K562 (cell line): ENCODE measurements at regions not wholly inside any gene's neighbourhood (a gene's known extent, or its start where the extent isn't known, plus 50 kb on each side); places are given as distances from the start of the nearest gene placed in this dataset.

ENCODE experiments used
- E4F1 ChIP-seq: fragments of 250-450 bp; sonication (Bioruptor Pico); IDR thresholded peaks from 2 replicates; pipeline ENCODE4 v1.5.0; 2021; ENCODE audit warnings: mild to moderate bottlenecking, borderline replicate concordance
- EWSR1 ChIP-seq: fragments of 450-650 bp; IDR thresholded peaks from 2 replicates; pipeline ENCODE4 v1.6.1; 2018; ENCODE audit warnings: borderline replicate concordance, mild to moderate bottlenecking, low read depth, moderate library complexity; ENCODE audit not compliant: partially characterized antibody
- FOXA1 ChIP-seq: fragments of 450-650 bp; IDR thresholded peaks from 2 replicates; pipeline ENCODE4 v1.6.1; 2016; ENCODE audit warnings: mild to moderate bottlenecking, borderline replicate concordance
- GATA2 ChIP-seq: sonication (generic); formaldehyde crosslinking; IDR thresholded peaks from 2 replicates; pipeline ENCODE4 v1.4.0; 2020; ENCODE audit warnings: mild to moderate bottlenecking, missing genetic modification reagents
- MAFF ChIP-seq: IDR thresholded peaks from 2 replicates; pipeline ENCODE4 v1.6.1; 2012; ENCODE audit warnings: low read length, improper control_type of control experiment
- PRPF4 ChIP-seq: fragments of 200-400 bp; formaldehyde crosslinking; IDR thresholded peaks from one replicate; pipeline ENCODE4 v1.6.1; 2017; ENCODE audit warnings: low read length, low read depth, mild to moderate bottlenecking; ENCODE audit not compliant: insufficient read depth, poor library complexity, severe bottlenecking
- SMAD2 ChIP-seq: fragments of 150-350 bp; IDR thresholded peaks from 2 replicates; pipeline ENCODE4 v1.6.1; 2014; ENCODE audit warnings: low read depth, mild to moderate bottlenecking, low read length
- SMAD3 ChIP-seq: fragments of 450-650 bp; formaldehyde crosslinking; conservative IDR thresholded peaks from 2 replicates; pipeline ENCODE4 v1.4.0; 2020; ENCODE audit warnings: mild to moderate bottlenecking
- SMARCB1 ChIP-seq: IDR thresholded peaks from 2 replicates; pipeline ENCODE4 v1.6.1; 2011; ENCODE audit warnings: improper control_type of control experiment, low read depth; ENCODE audit not compliant: insufficient read length
- ZBTB9 ChIP-seq: fragments of 450-650 bp; formaldehyde crosslinking; IDR thresholded peaks from 2 replicates; pipeline ENCODE4 v1.4.0; 2020; ENCODE audit warnings: mild to moderate bottlenecking, moderate library complexity
- ZNF431 ChIP-seq: sonication (generic); formaldehyde crosslinking; IDR thresholded peaks from 2 replicates; pipeline ENCODE4 v1.8.0; 2022; ENCODE audit warnings: mild to moderate bottlenecking, missing genetic modification reagents
- ZNF766 ChIP-seq: fragments of 200-800 bp; sonication (Bioruptor generic); conservative IDR thresholded peaks from 2 replicates; pipeline ENCODE4 v1.6.1; 2016; ENCODE audit warnings: missing genetic modification characterization, missing compliant biosample characterization
- TF ChIP-seq, protein P1 (sequence below): sonication (generic); IDR thresholded peaks from 2 replicates; pipeline ENCODE4 v1.6.1; 2016
- TF ChIP-seq, protein P2 (sequence below): sonication (generic); formaldehyde crosslinking; IDR thresholded peaks from 2 replicates; pipeline ENCODE4 v1.8.0; 2022; ENCODE audit warnings: mild to moderate bottlenecking, missing genetic modification reagents
- TF ChIP-seq, protein P3 (sequence below): IDR thresholded peaks from 3 replicates; pipeline ENCODE4 v1.6.1; 2011; ENCODE audit warnings: borderline replicate concordance, mild to moderate bottlenecking, moderate library complexity; ENCODE audit not compliant: insufficient read length; ENCODE audit errors: extremely low read depth
- TF ChIP-seq, protein P4 (sequence below): fragments of 450-650 bp; conservative IDR thresholded peaks from 2 replicates; pipeline ENCODE4 v1.6.1; 2016; ENCODE audit warnings: missing genetic modification characterization, low read depth, mild to moderate bottlenecking, control low read depth, missing compliant biosample characterization

- TF ChIP-seq EWSR1 (no peak), ZNF766 (CRISPR knock-in tag) (peak; percentile 75; the same call in 1 of the 2 replicates), SMAD3 (no peak), ZNF431 (CRISPR knock-in tag) (peak; percentile 64; the same call in 1 of the 2 replicates), MAFF (no peak), E4F1 (CRISPR knock-in tag) (no peak), SMARCB1 (no peak), GATA2 (peak; percentile 52; the same call in 1 of the 2 replicates), SMAD2 (no peak), FOXA1 (no peak), PRPF4 (no peak), ZBTB9 (peak; percentile 50; the same call in 1 of the 2 replicates)
- TF ChIP-seq, protein P1, sequence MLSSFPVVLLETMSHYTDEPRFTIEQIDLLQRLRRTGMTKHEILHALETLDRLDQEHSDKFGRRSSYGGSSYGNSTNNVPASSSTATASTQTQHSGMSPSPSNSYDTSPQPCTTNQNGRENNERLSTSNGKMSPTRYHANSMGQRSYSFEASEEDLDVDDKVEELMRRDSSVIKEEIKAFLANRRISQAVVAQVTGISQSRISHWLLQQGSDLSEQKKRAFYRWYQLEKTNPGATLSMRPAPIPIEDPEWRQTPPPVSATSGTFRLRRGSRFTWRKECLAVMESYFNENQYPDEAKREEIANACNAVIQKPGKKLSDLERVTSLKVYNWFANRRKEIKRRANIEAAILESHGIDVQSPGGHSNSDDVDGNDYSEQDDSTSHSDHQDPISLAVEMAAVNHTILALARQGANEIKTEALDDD = peak; percentile 20; the same call in 1 of the 2 replicates
- TF ChIP-seq, protein P2, sequence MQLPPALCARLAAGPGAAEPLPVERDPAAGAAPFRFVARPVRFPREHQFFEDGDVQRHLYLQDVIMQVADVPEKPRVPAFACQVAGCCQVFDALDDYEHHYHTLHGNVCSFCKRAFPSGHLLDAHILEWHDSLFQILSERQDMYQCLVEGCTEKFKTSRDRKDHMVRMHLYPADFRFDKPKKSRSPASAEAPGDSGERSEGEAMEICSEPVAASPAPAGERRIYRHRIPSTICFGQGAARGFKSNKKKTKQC (CRISPR knock-in tag) = peak; percentile 84
- TF ChIP-seq, protein P3, sequence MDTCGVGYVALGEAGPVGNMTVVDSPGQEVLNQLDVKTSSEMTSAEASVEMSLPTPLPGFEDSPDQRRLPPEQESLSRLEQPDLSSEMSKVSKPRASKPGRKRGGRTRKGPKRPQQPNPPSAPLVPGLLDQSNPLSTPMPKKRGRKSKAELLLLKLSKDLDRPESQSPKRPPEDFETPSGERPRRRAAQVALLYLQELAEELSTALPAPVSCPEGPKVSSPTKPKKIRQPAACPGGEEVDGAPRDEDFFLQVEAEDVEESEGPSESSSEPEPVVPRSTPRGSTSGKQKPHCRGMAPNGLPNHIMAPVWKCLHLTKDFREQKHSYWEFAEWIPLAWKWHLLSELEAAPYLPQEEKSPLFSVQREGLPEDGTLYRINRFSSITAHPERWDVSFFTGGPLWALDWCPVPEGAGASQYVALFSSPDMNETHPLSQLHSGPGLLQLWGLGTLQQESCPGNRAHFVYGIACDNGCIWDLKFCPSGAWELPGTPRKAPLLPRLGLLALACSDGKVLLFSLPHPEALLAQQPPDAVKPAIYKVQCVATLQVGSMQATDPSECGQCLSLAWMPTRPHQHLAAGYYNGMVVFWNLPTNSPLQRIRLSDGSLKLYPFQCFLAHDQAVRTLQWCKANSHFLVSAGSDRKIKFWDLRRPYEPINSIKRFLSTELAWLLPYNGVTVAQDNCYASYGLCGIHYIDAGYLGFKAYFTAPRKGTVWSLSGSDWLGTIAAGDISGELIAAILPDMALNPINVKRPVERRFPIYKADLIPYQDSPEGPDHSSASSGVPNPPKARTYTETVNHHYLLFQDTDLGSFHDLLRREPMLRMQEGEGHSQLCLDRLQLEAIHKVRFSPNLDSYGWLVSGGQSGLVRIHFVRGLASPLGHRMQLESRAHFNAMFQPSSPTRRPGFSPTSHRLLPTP = no peak
- TF ChIP-seq, protein P4, sequence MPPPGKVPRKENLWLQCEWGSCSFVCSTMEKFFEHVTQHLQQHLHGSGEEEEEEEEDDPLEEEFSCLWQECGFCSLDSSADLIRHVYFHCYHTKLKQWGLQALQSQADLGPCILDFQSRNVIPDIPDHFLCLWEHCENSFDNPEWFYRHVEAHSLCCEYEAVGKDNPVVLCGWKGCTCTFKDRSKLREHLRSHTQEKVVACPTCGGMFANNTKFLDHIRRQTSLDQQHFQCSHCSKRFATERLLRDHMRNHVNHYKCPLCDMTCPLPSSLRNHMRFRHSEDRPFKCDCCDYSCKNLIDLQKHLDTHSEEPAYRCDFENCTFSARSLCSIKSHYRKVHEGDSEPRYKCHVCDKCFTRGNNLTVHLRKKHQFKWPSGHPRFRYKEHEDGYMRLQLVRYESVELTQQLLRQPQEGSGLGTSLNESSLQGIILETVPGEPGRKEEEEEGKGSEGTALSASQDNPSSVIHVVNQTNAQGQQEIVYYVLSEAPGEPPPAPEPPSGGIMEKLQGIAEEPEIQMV (tag) = 0 out of 2 replicates have a peak, but pooled peaks have one; percentile 22
Observed at GRCh38 chr9:97237951-97238889, 69.2 kb upstream of the CCDC180 start (continued).
